BJ (cell line): ENCODE measurements at regions not wholly inside any gene's neighbourhood (a gene's known extent, or its start where the extent isn't known, plus 50 kb on each side); places are given as distances from the start of the nearest gene placed in this dataset. TPM values are rescaled to one million over a fixed set of nuclear protein-coding genes. Genes with fewer than 3 reads are reported as not detected.

Source experiments
- CTCF ChIA-PET: fragments of 350-600 bp; formaldehyde crosslinking; extraction: SDS; loops from one replicate; lab custom pipeline; 2021; ENCODE audit warnings: antibody characterized with exemption, inconsistent platforms; lab: Yijun Ruan, JAX
- POLR2A ChIA-PET: fragments of 300-600 bp; sonication (Branson Sonifier 250); formaldehyde crosslinking; extraction: SDS; loops from one replicate; lab custom pipeline; 2021; ENCODE audit warnings: antibody characterized with exemption; lab: Charles Lee
- DNase-seq: peaks from one replicate; pipeline ENCODE4 v3.0.0-alpha.2; 2011; ENCODE audit warnings: low read depth
- H3K27me3 ChIP-seq: 2 replicates; pipeline ENCODE4 v1.6.0; 2011; ENCODE audit warnings: low read length; ENCODE audit not compliant: control insufficient read depth, insufficient read depth
- H3K36me3 ChIP-seq: 2 replicates; pipeline ENCODE4 v1.5.1; 2011; ENCODE audit warnings: low read length; ENCODE audit not compliant: control insufficient read depth, insufficient read depth
- H3K4me3 ChIP-seq: 2 replicates; pipeline ENCODE4 v1.5.1; 2011; ENCODE audit warnings: low read depth, mild to moderate bottlenecking, control low read depth, low read length
- CTCF ChIP-seq: IDR thresholded peaks from 2 replicates; pipeline ENCODE4 v1.5.1; 2011; ENCODE audit warnings: low read depth, mild to moderate bottlenecking, control low read depth, inconsistent platforms, low read length, moderate library complexity; ENCODE audit not compliant: insufficient read depth
- small RNA-seq: library from RNA; depleted of rRNA; stranded (forward); fragments of <200 nt; gene quantifications from one replicate; pipeline ENCODE3, GENCODE V24; 2012; ENCODE audit warnings: low replicate concordance, low read depth; ENCODE audit not compliant: insufficient read length

DNA sequence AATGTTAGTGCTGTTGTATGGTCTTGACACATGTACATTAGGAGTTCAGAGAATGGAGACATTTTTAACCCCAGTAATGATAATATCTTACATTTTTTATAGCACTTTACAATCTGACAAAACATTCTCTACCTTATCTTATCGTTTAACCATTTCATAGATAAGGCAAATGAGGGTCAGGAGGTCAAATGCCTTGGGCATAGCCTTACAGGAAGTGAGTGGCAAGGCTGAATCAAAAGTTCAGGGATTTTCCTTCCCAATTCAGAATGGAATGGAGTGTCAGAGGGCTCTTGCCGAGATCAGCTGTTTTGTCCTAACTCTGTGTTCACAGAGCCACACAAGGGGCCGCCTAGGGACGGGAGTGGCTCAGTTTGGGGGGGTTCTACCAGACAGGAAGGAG, 57.6 kb upstream of the AK4 start:
- Histone ChIP-seq H3K27me3 (no peaks in the 10 kb centered on the region), H3K4me3 (no peak overlapping the region), H3K36me3 (no peaks in the 10 kb centered on the region)
- ChIA-PET POLR2A (no interaction called here), CTCF (interaction anchor here (1.9 kb wide), 1 partner anchor 15 kb away, joined by 8 read pairs; no protein-coding TSS in a partner anchor)
- TF ChIP-seq CTCF = no peak
- no peak for DNase-seq

DNA sequence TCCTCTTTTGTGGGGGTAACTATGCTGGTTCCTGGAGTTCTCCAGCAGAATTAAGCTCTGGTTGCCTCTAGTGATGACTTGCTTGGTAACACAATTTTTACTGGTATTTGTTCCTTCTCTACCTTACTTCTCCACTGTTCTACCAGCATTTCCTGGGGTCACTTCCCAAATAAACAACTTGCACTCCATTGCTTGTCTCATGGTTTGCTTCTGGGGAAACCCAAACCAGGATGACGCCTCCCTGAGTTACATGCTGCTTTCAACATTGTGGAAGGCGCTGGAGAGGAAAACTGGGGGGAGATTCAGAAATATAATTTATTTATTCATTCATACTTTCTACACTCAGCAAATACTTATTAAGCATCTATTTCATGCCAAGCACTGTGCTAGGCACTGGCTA, 55.3 kb upstream of the AK4 start:
- H3K27me3 ChIP-seq = no peaks in the 10 kb centered on the region
- no peak overlapping the region for H3K4me3 ChIP-seq
- no peak for TF ChIP-seq CTCF
- H3K36me3 ChIP-seq = no peaks in the 10 kb centered on the region
- POLR2A ChIA-PET = no interaction called here
- DNase-seq = no peak
- CTCF ChIA-PET = no interaction called here

- no peaks in the 10 kb centered on the region for H3K27me3 ChIP-seq
- no peak for TF ChIP-seq CTCF
- no peak for DNase-seq
- ChIA-PET CTCF (no interaction called here), POLR2A (no interaction called here)
- H3K36me3 ChIP-seq = no peaks in the 10 kb centered on the region
- no peak overlapping the region for H3K4me3 ChIP-seq
These were observed 50.9 kb upstream of the AK4 start for GRCh38 chr1:65097076-65097475.

Small RNA genes lying in the stretch of these regions (small RNA-seq; reads per million reads assigned to genes)
- 11.6 reads per million, percentile 78 among the genes with 10 or more reads in this experiment for gene MIR101-1
- not detected for gene MIR3671
- gene MRPS21P1 = not detected
- not detected for gene RNU6-1176P
